ENCODE measurements at regions not wholly inside any gene's neighbourhood (a gene's known extent, or its start where the extent isn't known, plus 50 kb on each side); places are given as distances from the start of the nearest gene placed in this dataset.
"Not testable (repeated sequence)": the region's sequence is repeated elsewhere in the genome, so short reads cannot be mapped to it uniquely, and the experiment has no call there.

DNA sequence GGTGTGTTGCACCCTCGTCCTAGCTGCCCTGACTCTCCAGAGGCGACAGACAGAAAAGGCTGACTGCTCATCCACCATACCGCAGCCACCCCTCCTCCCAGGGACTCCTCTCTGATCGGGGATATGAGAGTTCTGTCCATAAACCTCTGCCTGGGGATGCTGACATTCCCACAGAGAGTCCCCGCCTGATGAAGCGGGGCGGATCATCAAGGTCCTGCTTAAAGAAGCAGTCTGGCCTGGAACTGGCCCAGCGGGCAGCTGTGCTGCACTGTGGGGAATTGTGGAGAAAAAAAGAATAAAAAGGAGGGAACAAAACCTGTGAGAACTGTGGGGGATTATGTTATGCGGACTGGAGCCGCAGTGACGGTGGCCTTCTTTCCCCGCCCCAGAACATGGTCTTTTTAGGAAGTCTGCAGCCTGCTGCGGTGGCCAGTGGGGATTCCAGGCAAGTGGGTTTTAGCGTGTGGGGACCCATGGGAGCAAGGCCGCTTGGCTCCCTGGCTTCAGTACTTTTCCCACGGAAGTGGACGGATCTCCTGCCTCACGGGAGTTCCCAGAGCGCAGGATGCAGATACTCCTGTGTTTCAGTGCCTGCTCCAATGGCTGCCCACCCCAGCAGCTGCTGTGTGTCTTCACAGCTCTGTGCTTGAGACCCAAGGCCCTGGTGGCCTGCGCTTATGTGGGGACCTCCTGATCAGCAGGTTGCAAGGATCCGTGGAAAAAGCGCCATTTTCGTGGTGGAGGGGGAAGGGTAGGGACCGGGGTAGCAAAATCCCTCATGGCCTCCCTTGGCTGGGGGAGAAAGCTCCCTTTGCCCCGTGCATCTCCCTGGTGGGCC is 1456.2 kb upstream of the SLC10A2 start:
- no peak for DNase-seq
- intact Hi-C loops (cut with DNase I; ENCODE audit: low total_unique reads), result no loop called here

DNA sequence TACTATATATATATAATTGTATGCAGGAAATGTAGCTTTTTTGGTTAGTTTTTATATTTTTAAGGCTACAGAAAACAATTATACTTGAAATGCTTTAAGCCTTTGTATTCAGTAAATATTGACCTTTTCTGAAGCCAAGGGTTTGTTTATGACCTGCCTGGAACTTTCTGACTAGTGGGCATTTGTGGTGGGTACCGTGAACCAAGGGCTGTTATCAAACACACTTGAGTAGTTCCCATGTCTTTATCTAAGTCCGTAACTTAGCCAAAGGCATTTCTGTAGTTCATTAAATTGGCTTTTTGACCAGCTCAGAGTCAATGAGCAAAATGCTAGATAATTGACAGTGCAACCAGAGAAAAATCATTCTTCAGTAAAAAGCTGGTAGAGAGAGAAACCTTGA is 1444.2 kb upstream of the SLC10A2 start:
- no peaks in the 10 kb centered on the region for H3K9me3 ChIP-seq
- intact Hi-C loops (cut with DNase I; ENCODE audit: low total_unique reads), result no loop called here
- no peak for DNase-seq
- TF ChIP-seq, protein P1, sequence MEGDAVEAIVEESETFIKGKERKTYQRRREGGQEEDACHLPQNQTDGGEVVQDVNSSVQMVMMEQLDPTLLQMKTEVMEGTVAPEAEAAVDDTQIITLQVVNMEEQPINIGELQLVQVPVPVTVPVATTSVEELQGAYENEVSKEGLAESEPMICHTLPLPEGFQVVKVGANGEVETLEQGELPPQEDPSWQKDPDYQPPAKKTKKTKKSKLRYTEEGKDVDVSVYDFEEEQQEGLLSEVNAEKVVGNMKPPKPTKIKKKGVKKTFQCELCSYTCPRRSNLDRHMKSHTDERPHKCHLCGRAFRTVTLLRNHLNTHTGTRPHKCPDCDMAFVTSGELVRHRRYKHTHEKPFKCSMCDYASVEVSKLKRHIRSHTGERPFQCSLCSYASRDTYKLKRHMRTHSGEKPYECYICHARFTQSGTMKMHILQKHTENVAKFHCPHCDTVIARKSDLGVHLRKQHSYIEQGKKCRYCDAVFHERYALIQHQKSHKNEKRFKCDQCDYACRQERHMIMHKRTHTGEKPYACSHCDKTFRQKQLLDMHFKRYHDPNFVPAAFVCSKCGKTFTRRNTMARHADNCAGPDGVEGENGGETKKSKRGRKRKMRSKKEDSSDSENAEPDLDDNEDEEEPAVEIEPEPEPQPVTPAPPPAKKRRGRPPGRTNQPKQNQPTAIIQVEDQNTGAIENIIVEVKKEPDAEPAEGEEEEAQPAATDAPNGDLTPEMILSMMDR (IDR thresholded peaks at IDR 0.05), result no peak
- TF ChIP-seq POLR2A (IDR thresholded peaks at IDR 0.05), result no peak
- no peak overlapping the region for H3K4me3 ChIP-seq
- no peak overlapping the region for H3K27ac ChIP-seq
- H3K4me1 ChIP-seq, result no peaks in the 10 kb centered on the region
- no peaks in the 10 kb centered on the region for H3K36me3 ChIP-seq
- H3K27me3 ChIP-seq, result no peaks in the 10 kb centered on the region

More for the DNA sequence above, 1456.2 kb upstream of the SLC10A2 start:
- Histone ChIP-seq H3K36me3 (no peaks in the 10 kb centered on the region), H3K9me3 (no peaks in the 10 kb centered on the region), H3K4me3 (no peak overlapping the region), H3K4me1 (no peaks in the 10 kb centered on the region), H3K27ac (no peak overlapping the region), H3K27me3 (no peaks in the 10 kb centered on the region)
- TF ChIP-seq POLR2A (IDR thresholded peaks at IDR 0.05), result no peak
- TF ChIP-seq, protein P1 (IDR thresholded peaks at IDR 0.05), result no peak

DNA sequence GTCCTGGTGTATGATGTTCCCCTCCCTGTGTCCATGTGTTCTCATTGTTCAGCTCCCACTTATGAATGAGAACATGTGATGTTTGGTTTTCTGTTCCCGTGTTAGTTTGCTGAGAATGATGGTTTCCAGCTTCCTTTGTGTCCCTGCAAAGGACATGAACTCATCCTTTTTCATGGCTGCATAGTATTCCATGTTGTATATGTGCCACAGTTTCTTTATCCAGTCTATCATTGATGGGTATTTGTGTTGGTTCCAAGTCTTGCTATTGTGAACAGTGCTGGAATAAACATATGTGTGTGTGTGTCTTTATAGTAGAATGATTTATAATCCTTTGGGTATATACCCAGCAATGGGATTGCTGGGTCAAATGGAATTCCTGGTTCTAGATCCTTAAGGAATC is 1427.3 kb upstream of the SLC10A2 start:
- intact Hi-C loops (cut with DNase I; ENCODE audit: low total_unique reads); H3K4me1 ChIP-seq; H3K27me3 ChIP-seq; H3K36me3 ChIP-seq; H3K4me3 ChIP-seq; H3K27ac ChIP-seq; H3K9me3 ChIP-seq; DNase-seq: not testable (repeated sequence)

DNA sequence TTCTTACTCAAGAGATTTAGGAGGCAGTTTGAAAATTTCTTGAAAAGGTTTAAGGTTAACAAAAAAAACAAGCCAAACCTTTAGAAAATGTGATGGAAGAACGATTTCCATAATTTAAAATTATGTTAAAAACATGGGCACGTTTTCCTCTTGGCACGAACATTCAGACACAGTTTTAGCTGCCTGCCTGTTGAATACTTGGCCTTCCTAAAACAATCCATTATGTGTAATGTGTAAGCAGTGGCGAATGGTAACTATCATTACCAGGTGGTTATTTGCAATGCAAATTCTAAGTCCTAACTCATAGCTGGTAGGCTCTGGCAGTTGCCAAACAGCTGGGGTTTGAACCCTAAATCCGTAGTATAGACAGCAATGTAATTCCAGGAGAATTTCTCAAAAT is 1425.7 kb upstream of the SLC10A2 start:
- Histone ChIP-seq H3K4me3 (no peak overlapping the region), H3K9me3 (no peaks in the 10 kb centered on the region), H3K27me3 (no peaks in the 10 kb centered on the region), H3K27ac (no peak overlapping the region), H3K36me3 (no peaks in the 10 kb centered on the region), H3K4me1 (no peaks in the 10 kb centered on the region)
- intact Hi-C loops (cut with DNase I; ENCODE audit: low total_unique reads), result no loop called here
- DNase-seq, result no peak
- TF ChIP-seq, protein P1 (IDR thresholded peaks at IDR 0.05), result no peak
- no peak for TF ChIP-seq POLR2A (IDR thresholded peaks at IDR 0.05)

DNA sequence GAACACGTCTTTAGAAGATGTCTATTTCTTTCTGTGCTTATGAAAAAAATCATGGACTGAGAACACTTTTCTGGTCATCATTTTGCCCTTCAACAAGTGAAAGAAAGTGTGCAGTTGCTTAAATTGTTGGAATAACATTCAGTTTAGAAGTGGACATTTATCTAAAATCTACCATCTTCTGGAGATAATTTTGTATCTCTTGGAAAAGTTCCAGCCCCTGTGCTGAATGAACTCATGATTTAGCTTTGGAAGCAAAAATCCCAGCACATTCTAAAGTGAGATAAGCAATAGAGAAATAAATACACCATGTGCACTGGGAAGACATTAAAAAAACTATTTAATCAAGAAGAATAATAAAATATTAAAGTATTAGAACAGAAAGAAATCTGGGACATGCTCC is 1420.8 kb upstream of the SLC10A2 start:
- H3K27me3 ChIP-seq, result no peaks in the 10 kb centered on the region
- H3K36me3 ChIP-seq, result no peaks in the 10 kb centered on the region
- H3K27ac ChIP-seq, result no peak overlapping the region
- DNase-seq, result no peak
- TF ChIP-seq, protein P1 (IDR thresholded peaks at IDR 0.05), result no peak
- TF ChIP-seq POLR2A (IDR thresholded peaks at IDR 0.05), result no peak
- intact Hi-C loops (cut with DNase I; ENCODE audit: low total_unique reads), result no loop called here
- H3K4me1 ChIP-seq, result no peaks in the 10 kb centered on the region
- H3K9me3 ChIP-seq, result no peaks in the 10 kb centered on the region
- no peak overlapping the region for H3K4me3 ChIP-seq
